LNCAP (cell line): ENCODE measurements at regions not wholly inside any gene's neighbourhood (a gene's known extent, or its start where the extent isn't known, plus 50 kb on each side); places are given as distances from the start of the nearest gene placed in this dataset.

ENCODE experiments used
- TF ChIP-seq, protein P1 (sequence below): fragments of 450-650 bp; IDR thresholded peaks from 2 replicates; pipeline ENCODE4 v1.5.1; 2017; ENCODE audit warnings: mild to moderate bottlenecking

DNA sequence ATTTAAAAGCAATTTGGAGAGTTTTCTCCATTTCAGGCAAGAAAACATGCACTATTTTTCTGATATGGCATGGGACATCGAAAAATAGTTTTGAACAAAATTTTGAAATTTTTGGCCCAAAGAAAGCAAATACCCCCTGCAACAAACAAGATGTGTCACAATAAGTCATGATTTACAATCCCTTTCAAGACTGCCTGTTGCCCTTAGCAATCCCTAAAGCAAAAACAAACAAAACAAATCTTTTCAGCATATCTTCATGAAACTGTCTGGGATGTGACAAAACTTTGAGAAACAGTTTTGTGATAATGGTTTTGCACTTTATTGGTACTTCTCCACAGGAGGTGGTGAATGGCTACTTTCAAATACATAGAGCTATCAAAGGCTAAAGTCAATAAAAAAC, 1888.7 kb upstream of the PIK3C3 start:
- TF ChIP-seq, protein P1, sequence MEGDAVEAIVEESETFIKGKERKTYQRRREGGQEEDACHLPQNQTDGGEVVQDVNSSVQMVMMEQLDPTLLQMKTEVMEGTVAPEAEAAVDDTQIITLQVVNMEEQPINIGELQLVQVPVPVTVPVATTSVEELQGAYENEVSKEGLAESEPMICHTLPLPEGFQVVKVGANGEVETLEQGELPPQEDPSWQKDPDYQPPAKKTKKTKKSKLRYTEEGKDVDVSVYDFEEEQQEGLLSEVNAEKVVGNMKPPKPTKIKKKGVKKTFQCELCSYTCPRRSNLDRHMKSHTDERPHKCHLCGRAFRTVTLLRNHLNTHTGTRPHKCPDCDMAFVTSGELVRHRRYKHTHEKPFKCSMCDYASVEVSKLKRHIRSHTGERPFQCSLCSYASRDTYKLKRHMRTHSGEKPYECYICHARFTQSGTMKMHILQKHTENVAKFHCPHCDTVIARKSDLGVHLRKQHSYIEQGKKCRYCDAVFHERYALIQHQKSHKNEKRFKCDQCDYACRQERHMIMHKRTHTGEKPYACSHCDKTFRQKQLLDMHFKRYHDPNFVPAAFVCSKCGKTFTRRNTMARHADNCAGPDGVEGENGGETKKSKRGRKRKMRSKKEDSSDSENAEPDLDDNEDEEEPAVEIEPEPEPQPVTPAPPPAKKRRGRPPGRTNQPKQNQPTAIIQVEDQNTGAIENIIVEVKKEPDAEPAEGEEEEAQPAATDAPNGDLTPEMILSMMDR = no peak

DNA sequence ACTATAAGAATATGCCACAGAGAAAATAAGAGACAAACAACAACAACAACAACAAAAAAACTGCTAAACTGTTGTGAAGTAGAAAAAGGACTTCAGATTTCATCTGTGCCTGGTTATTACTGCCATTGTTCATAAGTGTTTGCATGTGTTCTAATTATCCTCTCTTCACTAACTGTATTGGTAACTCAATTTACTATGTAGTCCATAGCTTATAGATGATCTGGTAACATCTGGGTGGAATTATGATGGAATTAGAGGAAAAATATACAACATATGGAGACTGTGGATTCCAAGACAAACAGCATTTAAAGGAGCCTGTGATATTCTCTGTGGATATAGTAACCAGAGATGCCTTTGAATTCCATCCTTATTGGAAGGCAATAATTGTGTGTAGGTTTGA, 1891.5 kb upstream of the PIK3C3 start:
- TF ChIP-seq, protein P1 = no peak

DNA sequence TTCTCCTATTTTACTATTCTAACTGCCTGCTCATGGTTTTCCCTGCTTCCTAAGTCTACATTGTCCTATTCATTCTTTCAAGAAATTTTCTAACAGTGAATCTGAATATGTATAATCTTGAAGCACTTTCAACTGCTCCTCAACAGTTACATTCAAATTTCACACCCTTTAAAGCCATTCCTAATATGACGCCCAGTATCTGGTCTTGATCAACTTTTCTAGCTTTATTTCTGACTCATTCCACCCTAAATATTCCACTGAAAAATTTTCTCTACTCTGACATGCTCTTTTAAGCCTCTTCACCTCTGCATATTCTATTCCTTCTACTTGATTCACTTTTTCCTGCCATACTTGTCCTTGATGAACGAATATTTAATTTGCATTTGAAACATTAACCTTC, 1893.9 kb upstream of the PIK3C3 start:
- TF ChIP-seq, protein P1 = no peak

DNA sequence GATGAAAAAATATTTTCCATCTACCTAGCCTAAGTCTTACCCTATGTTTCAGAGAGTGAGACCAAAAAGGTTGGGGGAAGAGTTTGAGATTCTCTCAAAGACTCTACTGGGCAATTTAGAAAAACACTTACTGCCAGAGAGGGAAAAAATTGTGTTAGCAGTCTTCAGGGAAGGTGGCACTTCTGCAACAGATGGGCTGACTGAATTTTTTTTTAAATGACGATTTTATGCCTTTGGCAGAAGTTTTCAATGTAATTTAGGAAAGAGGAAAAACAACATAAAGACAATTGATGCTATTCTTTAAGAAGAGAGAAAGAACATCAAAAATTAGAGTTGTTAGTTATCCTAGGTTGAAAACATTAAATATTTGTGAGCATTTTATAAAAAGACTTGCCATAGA, 1894.5 kb upstream of the PIK3C3 start:
- TF ChIP-seq, protein P1 = no peak

DNA sequence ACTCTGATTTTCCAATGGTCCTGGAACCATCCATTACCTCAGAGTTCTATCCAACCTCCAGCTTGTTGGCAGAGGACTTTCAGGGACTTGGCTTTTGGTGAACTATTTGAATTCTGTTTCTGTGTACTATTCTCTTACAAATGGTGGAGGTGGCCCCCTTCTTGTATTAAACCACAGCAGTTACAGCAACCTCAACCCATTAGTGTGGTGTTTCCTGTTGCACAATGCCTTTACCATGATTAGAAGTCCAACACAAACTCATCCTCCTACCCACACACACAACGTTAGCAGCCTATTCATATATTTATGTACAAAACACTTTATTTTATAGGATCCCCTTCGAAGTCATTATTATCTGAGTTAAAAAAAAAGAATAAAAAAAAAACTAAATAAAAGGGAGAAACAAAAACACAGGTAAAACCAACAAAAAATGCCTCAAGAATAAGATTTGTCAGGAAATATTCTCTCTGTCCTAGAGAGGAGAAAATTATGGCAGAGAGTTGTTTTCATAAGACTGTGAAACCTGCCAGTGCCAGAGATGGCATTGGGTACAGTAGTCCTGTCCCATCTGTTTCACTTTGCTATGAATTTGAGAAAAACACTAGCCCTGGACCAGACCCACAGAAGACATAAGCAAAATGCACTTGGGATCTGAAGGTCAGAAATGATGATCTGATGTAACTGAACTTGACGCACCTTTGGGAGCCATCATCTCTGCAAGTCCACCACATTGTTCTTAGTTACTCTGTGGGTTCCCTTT, 1896.0 kb upstream of the PIK3C3 start:
- TF ChIP-seq, protein P1 = no peak

DNA sequence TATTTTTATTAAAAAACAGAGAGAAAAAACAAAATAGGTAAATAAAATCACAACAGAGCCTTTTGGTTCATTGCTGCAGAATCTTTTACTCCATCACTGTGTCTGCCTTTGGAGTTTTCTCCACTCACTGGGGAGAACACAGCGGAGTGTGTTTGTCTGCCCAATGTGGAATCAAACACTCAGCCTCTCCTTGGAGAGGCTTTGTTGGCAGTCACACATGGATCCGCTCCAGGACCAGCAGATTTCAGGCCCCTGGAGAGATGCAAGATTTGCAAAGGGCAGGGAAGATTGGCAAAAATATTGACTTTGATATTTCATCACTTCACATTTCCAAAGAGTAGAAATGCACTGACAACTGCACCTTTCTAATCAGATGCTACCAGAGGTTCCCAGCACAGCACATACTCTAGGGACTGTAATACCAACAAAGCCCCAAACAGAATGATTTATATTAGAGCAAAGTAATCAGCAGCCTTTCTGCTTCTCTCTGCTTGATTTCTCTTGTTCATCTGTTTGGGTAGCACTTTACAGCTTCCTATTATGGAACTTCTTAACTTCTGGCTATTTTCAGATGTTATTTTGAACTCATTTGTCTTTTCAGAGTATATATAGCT, 1898.8 kb upstream of the PIK3C3 start:
- TF ChIP-seq, protein P1 = no peak

DNA sequence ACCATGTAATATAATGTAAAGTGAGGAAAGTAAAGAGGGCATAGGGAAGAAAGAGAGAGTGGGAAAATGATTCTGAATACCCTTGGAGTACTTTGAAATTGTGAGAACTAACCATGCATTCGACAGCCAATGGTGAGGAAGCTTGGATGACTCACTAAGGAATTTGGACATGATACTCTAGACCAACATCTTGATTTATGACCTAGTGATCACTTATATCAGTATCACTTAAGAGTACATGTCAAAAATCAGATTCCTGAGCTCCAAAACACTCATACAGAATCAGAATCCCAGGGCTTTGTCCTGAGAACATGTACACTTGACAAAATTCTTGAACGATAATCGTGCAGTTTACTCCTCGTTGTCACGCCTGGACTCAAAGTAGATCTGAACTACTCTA, 1899.8 kb upstream of the PIK3C3 start:
- TF ChIP-seq, protein P1 = no peak
